GM19324 (cell line): ENCODE measurements at regions not wholly inside any gene's neighbourhood (a gene's known extent, or its start where the extent isn't known, plus 50 kb on each side); places are given as distances from the start of the nearest gene placed in this dataset.
"Not testable (repeated sequence)": the region's sequence is repeated elsewhere in the genome, so short reads cannot be mapped to it uniquely, and the experiment has no call there.

Experiments used
- ATAC-seq: cut with Tn5 transposase; IDR thresholded peaks from one replicate; pipeline ENCODE4 v1.9.1; 2021; ENCODE audit warnings: mild to moderate bottlenecking, moderate library complexity; ENCODE audit not compliant: unreplicated experiment, low FRiP score

GRCh38 chr9:78663369-78663768, 366.4 kb downstream of the PSAT1 start:
- no peak for ATAC-seq

- ATAC-seq: no peak
Observed at GRCh38 chr9:78664370-78664769, 367.4 kb downstream of the PSAT1 start.

GRCh38 chr9:78666818-78667414, 370.0 kb downstream of the PSAT1 start:
- no peak for ATAC-seq

GRCh38 chr9:78668148-78668832, 371.4 kb downstream of the PSAT1 start:
- ATAC-seq: no peak

GRCh38 chr9:78669591-78669990, 372.7 kb downstream of the PSAT1 start:
- no peak for ATAC-seq

- ATAC-seq: no peak
Observed at GRCh38 chr9:78671785-78672184, 374.9 kb downstream of the PSAT1 start.

- no peak for ATAC-seq
Observed at GRCh38 chr9:78674874-78675273, 377.9 kb downstream of the PSAT1 start.

GRCh38 chr9:78676009-78676408, 379.1 kb downstream of the PSAT1 start:
- ATAC-seq: no peak

- no peak for ATAC-seq
Observed at GRCh38 chr9:78676623-78677022, 379.7 kb downstream of the PSAT1 start.

GRCh38 chr9:78677326-78677725, 380.4 kb downstream of the PSAT1 start:
- ATAC-seq: no peak

GRCh38 chr9:78678877-78679276, 382.0 kb downstream of the PSAT1 start:
- no peak for ATAC-seq

- no peak for ATAC-seq
Observed at GRCh38 chr9:78680196-78680595, 383.3 kb downstream of the PSAT1 start.

GRCh38 chr9:78682216-78682615, 385.3 kb downstream of the PSAT1 start:
- ATAC-seq: no peak

- no peak for ATAC-seq
Observed at GRCh38 chr9:78685471-78685870, 388.5 kb downstream of the PSAT1 start.

GRCh38 chr9:78688796-78689195, 391.9 kb downstream of the PSAT1 start:
- ATAC-seq: no peak

- ATAC-seq: no peak
Observed at GRCh38 chr9:78691542-78691941, 394.6 kb downstream of the PSAT1 start.

- ATAC-seq: no peak
Observed at GRCh38 chr9:78692871-78693270, 395.9 kb downstream of the PSAT1 start.

GRCh38 chr9:78694974-78695373, 398.0 kb downstream of the PSAT1 start:
- ATAC-seq: no peak

GRCh38 chr9:78695519-78695918, 398.6 kb downstream of the PSAT1 start:
- ATAC-seq: no peak

GRCh38 chr9:78697618-78698017, 400.7 kb downstream of the PSAT1 start:
- no peak for ATAC-seq

GRCh38 chr9:78698371-78698770, 401.4 kb downstream of the PSAT1 start:
- ATAC-seq: no peak

GRCh38 chr9:78699217-78699616, 402.3 kb downstream of the PSAT1 start:
- not testable (repeated sequence) for ATAC-seq
